GM18858 (cell line): ENCODE measurements at regions not wholly inside any gene's neighbourhood (a gene's known extent, or its start where the extent isn't known, plus 50 kb on each side); places are given as distances from the start of the nearest gene placed in this dataset.

Experiments
- ATAC-seq: cut with Tn5 transposase; IDR thresholded peaks from one replicate; pipeline ENCODE4 v1.9.1; 2021; ENCODE audit not compliant: unreplicated experiment

DNA sequence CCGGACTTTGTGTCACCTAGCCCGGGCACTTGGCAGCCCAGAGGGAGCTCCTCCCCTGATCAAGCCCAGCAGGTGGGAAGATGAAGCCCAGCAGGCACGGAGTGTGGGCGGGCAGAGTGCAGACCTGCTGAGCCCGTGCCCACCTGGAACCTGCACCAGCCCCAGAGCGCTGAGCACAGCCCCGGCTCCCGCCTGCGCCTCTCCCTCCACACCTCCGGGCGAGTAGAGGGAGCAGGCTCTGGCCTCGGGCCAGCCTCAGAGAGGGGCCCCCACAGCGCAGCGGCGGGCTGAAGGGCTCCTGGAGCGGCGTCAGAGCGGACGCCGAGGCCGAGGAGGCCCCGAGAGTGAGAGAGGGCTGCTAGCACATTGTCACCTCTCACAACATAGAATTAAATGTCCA, 257.7 kb downstream of the VGLL3 start:
- no peak for ATAC-seq

DNA sequence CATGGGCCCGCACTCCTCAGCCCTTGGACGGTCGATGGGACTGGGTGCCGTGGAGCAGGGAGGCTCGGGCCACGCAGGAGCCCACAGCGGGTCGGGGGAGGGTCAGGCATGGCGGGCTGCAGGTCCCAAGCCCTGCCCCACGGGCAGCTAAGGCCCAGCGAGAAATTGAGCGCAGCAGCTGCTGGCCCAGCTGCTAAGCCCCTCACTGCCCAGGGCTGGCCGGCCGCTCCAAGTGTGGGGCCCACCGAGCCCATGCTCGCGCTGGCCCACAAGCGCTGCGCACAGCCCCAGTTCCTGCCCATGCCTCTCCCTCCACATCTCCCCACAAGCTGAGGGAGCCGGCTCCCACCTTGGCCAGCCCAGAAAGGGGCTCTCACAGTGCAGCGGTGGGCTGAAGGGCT, 259.4 kb downstream of the VGLL3 start:
- ATAC-seq, result no peak

DNA sequence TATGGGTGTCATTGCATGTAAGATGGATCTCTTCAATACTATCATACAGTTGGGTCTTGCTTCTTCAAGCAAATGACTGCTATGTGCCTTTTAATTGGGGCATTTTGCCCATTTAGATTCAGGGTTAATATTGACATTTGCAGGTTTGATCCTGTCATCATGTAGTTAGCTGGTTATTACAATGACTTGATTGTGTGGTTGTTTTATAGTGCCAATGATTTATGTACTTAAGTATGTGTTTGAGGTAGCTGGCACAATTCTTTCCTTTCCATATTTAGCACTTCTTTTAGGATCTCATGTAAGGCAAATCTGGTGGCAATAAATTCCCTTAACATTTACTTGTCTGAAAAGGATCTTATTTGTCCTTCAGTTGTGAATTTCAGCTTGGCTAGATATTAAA, 267.5 kb downstream of the VGLL3 start:
- no peak for ATAC-seq

DNA sequence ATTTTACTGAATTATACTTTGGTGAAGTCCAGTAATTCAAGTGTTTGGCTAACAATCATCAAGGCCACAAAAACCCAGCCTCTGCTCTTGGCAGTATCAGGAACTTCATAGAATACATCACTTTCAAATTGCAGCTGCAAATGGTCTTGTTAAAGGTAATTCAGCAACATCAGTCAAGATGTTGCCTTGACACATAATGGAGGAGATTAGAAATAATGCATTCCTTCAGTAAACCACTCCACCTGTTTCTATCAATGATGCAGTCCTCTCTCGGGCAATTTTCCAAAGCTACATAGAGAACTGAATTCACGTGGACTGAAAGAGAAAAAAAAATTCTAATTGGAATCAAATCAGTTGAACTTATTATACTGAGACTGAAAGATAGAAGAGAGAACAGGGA, 279.3 kb downstream of the VGLL3 start:
- ATAC-seq, result no peak

DNA sequence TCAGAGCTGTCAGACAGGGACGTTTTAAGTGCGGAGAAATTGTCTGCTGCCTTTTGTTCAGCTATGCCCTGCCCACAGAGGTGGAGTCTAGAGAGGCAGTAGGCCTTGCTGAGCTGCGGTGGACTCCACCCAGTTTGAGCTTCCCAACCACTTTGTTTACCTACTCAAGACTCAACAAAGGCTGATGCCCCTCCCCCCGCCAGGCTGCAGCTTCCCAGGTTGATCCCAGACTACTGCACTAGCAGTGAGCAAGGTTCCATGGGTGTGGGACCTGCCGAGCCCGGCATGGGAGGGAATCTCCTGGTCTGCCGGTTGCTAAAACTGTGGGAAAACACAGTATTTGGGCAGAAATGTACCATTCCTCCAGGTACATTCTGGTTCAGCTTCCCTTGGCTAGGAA, 282.1 kb downstream of the VGLL3 start:
- no peak for ATAC-seq

DNA sequence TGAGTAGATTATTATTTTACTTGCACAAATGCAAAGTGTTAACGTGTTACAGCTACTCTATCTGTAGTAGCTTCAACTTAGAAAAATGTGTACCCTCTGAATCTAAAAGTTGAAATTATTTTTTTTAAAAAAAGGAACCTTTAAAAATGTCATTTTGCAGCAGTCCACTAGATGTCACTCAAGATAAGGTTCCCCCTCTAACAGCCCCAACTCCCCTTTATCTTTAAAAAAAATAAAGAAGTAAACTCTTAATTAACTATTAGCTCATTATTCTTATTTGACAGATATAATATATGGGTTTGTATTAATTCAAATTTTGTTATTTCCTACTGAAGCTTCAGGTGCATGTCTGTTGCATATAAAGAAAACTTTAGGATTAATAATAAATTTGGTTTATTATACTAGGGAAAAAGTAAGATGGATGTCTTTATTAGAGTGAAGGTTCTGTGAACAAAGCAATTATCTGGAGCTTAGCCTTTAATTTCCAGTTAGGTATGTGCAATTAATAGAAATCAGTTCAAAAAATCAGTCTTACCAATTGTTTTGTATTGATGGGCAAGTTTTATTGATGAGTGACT, 288.5 kb downstream of the VGLL3 start:
- no peak for ATAC-seq

DNA sequence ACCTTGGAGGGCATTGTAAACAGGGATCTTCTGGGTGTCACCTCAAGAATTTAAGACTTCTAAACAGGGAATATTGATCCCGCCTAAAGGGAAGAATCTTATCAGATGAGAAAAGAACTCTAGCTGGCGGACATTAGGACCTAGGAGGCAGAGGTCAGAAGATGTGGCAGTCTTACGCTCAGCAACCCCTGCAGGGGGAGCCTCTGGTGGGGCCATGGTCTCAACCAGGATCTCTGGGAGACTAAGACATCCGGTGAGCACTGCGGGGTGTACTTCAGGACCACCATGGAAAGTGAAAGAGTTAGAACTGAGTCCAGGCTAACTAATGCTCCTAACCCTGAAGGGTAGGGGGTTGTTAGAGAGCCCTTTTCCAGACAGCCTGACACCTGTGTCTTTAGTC, 295.2 kb downstream of the VGLL3 start:
- ATAC-seq, result no peak

DNA sequence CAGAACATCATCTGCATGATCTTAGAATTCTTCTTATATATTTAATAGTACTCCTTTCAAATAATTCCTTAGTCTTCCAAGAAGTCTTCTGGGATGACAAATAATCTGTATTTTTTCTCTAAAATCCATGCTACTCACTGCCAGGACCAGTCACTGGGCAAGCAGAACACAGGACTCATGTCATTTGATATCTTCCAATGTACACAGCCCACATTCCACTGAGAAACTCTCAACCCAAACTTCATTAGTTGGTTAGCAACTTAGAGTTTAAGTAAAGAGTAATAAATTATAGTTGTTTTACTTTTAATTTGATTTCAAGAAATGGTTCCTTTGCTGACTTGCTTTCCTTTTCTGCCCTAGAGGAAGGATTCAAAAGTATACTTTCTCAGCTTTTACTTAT, 317.0 kb downstream of the VGLL3 start:
- ATAC-seq, result no peak

DNA sequence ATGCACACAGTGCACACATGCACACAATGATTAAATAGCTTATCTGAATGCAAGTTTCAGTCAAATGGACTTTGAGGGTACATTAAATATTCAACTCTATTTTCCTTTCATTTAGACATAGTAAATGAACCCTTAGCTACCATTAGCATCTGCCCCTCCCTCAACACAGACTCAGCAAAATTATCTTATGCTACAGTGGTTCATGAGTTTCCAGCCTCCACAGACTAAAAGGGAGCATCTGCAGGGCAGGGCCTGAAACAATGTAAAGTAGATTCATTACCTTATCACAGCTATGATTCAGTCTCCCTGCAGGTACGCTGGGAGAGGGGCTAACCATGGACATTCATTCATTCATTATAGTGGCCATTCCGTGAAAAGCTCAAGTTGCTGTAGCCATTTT, 329.1 kb downstream of the VGLL3 start:
- no peak for ATAC-seq

DNA sequence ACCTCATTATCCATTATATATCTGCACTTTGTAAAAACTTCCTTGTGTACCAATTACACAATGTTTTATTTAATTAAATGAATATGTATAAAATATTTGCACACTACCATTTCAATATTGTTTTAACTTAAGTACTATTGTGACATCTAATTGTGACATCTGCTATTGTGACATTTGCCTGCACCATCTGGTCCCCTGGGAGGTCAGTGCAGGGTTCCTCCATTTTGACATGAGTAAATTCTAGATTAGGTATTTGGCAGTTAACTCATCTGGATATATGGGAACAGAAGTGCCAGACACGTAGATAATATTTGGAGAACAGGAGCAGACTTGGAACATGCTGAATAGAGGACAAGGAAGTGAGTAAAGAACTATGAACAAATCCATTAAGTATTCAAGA, 332.1 kb downstream of the VGLL3 start:
- no peak for ATAC-seq

DNA sequence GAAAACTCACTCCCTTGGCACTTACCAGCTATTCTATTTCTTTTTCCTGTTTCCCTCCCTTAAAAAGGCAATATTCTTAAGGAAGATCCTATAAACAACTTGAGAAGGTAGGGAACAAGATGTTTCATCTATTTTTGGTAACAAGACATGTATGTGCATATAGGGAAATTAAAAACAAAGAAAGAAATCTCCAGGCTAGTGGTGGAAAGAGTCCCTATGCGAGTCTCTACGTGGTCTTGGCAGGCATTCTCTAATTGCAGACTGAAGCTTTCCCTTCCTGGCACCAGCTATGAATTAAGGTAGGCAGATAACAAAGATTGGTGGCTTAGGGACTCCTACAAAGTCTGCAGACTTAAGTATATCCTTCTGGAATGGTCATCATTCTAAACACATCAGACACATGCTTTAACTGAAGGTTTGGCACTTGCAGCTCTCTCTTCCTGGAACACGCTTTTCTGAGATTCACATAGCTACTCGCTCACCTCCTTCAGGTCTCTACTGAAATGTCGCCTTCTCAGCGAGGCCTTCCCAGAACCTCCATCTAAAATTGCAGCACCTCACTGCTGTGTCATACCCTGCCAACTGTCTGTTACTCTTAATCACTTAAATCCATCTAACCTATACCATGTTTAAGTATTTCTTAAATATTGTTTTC, 336.0 kb downstream of the VGLL3 start:
- no peak for ATAC-seq

DNA sequence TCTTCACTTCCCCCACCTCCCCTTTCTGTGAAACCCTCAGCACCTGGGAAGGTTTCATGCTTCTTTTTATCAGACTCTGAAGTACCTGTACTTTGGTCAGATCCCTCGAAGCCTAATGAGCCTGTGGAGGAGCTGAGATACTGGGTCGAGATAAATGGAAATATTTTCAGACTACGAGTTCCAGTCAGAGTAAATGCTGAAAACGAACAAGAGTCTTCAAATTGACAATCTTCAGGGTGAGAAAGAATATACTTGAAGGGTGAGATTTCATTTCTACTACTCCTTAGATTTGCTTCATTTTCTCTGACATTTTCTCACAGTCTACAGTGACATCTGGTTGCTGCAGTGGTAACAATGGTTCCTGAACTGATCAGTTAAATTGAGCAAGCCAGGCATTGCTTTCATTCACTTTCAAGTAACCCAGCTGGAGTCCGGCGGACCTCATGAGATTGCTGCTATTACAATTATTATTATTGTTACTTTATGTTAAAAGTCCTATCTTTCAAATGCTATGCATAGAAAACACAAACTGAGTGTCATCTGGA, 337.2 kb downstream of the VGLL3 start:
- no peak for ATAC-seq

DNA sequence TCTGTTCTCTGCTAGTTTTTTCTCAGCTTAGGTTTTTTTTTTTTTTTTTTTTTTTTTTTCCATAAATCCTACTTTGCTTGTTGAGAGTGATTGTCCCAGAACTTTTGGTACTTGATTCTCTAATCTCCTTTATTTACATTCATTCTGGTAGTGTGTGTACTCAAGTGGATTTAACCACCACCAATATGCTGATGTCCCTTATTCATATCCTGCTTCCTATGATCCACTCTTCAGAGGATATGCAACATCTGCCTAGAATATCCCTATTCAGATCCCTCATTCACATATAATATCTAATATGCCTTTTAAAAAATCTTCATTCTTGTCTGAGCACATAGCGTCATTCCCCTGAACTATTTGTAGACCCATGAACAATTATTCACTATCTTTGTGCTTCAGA, 342.9 kb downstream of the VGLL3 start:
- no peak for ATAC-seq

DNA sequence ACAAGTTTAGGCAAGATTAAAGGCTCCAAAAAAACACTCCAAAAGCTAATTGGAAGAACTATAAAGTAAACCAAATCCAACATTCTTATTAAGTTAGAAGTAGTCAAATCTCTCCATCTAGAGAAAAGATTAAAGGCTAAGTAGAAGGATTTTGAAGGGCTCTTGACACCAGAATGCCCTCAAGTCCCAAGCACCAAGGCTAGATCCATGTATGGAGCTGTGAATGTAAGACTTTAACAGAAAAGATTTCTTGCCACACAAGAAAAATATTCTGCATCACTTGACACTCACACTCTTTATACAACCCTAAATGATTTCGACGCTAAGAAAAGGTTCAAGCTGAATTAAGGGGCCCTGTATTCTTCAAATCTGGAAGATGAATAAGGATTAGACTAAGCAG, 345.2 kb downstream of the VGLL3 start:
- no peak for ATAC-seq

DNA sequence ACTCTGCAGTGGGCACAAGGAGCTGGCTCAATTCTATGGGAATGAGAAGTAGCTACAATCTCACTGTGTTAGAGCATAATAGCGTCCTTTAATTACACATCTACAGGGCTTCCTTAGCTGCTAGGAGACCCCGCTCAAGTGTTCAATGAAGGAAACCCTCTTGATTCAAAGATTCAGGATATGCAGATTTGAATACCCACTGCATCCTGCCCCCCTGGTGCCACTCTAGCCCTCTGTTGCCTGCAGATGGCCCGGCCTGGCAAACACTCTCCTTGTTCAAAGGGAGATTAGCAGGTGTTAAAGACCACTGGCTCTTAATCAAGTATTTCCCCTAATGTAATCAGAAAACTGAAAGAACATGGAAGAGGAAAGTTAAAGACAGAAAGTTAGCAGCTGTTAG, 356.6 kb downstream of the VGLL3 start:
- ATAC-seq, result no peak

DNA sequence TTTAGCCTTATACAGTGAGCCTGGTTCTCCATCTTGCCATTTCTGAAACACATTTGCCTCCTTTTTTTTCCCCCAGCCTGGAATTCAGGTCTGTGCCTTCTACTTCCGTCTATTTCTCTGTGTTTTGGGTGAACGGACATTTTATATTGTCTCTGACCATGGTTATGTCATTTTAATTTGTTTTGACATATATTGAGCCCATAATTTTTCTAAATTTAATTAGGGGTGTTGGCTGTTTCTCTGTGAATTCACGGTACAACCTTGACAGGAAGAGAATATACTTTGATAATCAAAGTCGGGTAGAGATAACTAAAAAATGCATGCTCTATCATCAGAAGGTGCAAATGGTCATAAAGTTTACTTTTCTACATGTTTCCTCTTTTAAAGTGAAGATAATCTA, 361.4 kb downstream of the VGLL3 start:
- no peak for ATAC-seq

DNA sequence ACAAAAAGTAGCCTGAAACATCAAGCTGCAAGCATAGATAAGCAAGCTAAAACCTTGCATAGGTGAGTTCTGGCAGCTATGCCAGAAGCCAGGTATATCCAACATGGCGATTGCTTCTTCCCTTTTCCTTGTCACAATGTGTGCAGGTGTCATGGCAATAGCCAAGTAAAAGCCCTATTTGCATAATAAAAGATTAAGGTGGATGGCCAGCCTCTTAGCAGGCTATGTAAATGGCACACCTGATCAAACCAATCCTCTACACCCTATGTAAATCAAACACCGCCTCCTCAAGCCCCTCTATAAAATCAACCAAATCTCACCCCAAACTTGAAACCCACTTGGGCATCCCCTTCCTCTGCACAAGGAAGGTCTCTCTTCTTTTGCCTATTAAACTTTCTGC, 366.8 kb downstream of the VGLL3 start:
- ATAC-seq, result no peak

DNA sequence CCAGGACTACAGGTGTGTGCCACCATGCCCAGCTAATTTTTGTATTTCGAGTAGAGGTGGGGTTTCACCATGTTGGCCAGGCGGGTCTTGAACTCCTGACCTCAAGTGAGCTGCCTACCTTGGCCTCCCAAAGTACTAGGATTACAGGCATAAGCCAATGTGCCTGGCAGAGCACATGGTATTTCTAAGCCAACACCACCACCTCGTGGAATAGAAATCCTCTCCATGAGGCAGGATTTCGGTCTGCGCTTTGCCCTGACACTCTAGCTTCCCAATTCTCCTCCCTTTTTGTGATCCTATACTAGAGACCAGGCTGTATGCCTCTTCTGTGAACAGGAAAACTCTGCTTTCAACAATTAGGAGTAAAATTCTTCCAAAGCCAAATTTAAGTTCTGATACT, 372.2 kb downstream of the VGLL3 start:
- no peak for ATAC-seq

DNA sequence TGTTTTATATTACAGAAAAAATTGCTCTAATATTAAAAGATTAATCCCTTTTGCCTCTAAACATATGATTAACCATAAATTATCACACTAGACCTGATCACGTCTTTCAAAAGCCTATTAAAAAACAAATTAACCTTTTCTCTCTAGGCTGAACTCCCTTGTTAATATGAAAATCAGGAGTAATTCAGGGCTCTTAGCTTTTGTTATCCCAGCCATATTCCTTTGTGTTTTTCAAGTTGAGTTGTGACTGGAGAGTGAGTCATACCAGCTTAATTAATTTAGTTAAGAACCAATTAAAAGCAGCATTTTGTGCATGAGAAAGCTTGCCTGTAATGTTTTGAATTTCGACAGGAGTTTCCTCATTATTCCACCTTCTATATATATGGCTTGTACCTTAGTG, 385.8 kb downstream of the VGLL3 start:
- no peak for ATAC-seq

DNA sequence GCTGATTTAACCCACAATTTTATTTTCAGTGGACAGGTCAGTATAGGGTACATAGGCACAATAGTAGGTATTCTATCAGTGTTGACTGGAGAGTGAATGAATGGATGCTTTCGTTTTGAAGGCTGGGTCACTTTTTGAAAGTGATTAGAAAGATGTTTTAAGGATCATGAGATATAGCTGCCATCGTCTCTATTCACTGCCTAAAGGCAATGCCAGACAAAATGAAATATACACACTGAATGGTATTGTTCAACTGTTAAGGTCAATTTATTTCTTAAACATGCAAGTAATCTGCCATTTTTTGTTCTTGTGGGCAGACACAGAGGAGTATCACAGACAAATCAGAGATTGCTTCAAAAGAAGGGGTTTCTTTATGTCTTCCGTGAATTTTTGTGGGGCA, 395.3 kb downstream of the VGLL3 start:
- no peak for ATAC-seq

DNA sequence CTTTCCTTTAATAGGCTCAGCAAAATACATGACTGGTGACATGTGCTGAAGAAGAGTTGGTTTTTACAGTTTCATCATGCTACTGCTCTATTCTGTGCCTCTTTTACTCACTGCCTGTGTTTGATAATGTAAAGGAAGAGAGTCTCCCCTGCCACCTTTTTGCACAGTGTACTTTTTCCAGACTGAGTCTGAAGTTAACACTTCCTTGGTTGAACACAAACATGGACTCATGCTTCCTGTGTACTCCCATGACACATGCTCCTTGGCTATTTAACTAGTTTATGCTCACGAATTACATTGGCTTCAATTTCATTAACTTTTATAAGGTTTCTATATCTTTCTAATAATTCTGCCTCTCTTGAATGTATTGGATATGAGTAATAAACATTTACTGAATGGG, 396.1 kb downstream of the VGLL3 start:
- ATAC-seq, result no peak

DNA sequence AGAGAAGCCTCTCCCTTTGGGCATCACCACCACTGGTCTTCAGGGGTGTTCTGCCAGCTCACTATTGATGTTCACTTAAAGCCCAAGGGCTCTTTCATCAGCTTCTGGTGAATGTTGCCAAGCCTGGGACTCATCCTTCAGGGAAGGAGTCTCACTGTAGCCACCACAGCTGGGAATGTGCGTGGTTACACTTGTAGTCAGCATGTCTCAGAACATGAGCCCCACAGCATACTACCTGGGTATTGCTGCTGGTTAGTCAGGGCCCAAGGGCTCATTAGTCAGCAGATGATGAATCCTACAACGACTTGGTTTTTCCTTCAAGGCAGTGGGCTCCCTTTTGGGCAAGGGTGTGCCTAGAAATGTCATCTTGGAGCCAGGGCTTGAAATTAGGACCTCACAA, 412.9 kb downstream of the VGLL3 start:
- ATAC-seq, result no peak

DNA sequence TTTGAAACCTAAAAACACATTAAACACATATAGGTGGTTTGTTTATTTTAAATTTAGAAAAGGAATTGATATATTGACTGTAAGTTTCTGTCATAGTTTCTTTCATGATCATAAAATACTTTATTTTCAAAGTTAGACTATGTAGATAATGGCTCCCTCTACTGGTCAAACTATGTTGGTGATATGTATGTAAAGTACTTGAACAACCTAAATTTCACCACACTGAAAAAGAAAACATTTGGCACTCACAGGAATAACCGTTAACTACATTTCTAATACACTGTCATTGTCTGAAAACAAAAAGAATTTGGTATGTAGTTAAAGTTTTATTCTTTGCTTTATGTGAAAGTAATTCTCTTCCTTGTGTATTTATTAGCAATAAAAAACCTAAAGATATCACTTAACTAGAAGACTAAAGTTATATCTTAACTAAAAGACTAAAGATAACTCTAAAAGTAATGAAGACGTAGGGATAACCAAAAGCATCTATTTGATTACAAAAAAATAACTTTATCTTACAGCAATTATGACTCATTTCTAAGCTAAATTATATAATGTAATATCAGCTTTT, 427.5 kb downstream of the VGLL3 start:
- peak; percentile 67 for ATAC-seq
